ENCODE measurements at regions not wholly inside any gene's neighbourhood (a gene's known extent, or its start where the extent isn't known, plus 50 kb on each side); places are given as distances from the start of the nearest gene placed in this dataset.

DNA sequence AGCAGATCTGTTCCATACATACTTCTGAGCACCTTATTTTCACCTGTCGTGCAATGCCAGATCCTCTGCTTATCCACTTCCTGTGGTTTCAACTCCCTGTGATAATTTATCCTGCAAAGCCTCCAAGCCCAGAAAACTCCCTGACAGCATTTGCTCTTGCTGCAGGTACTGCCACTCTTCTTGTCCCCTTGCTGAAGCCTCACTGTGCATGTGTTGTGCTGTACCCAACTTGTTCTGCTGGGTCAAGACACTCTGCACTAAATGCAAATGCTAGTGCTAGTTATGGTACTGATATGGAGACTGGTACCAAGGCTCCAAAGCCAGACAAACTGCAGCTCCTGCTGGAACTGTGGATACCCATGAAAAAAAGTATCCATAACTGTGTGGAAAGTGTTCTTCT, 315.4 kb upstream of the MIR17HG start:
- Histone ChIP-seq H3K36me3 (no peaks in the 10 kb centered on the region), H3K4me1 (no peaks in the 10 kb centered on the region), H3K4me3 (no peak overlapping the region), H3K27ac (no peak overlapping the region), H3K9me3 (no peaks in the 10 kb centered on the region), H3K27me3 (ENCODE audit: low read depth) (no peaks in the 10 kb centered on the region)
- no peak for DNase-seq
- intact Hi-C loops (cut with DNase I), result no loop called here
- no peak for TF ChIP-seq CTCF (IDR thresholded peaks at IDR 0.05)
- ATAC-seq, result no peak

GRCh38 chr13:91036886-91037285, 310.6 kb upstream of the MIR17HG start:
- ATAC-seq, result no peak
- no peaks in the 10 kb centered on the region for H3K9me3 ChIP-seq
- no peaks in the 10 kb centered on the region for H3K27me3 ChIP-seq (ENCODE audit: low read depth)
- no peak overlapping the region for H3K27ac ChIP-seq
- TF ChIP-seq CTCF (IDR thresholded peaks at IDR 0.05), result no peak
- DNase-seq, result no peak
- no peak overlapping the region for H3K4me3 ChIP-seq
- H3K36me3 ChIP-seq, result no peaks in the 10 kb centered on the region
- no peaks in the 10 kb centered on the region for H3K4me1 ChIP-seq
- intact Hi-C loops (cut with DNase I), result no loop called here

DNA sequence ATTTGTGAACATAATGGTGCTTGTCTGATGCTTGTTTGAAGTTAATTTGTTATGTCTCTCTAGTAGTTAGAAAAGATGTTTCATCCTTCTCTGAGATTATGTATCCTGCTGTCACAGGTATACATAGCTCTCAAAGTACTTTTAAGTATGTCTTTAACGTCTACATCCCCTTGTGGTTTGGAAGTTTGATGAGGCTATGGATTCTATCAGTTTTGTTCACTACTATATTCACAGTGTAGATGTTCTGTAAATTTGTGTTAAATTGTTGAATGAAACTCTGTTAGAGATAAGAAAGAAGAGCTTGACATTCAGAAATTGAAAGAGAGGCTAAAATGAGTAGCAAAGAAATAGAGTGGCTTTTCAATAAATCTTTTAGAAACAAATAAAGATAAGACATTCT, 304.6 kb upstream of the MIR17HG start:
- H3K4me3 ChIP-seq, result no peak overlapping the region
- no peaks in the 10 kb centered on the region for H3K4me1 ChIP-seq
- H3K27me3 ChIP-seq (ENCODE audit: low read depth), result no peaks in the 10 kb centered on the region
- no peak for DNase-seq
- intact Hi-C loops (cut with DNase I), result no loop called here
- H3K36me3 ChIP-seq, result no peaks in the 10 kb centered on the region
- H3K27ac ChIP-seq, result no peak overlapping the region
- TF ChIP-seq CTCF (IDR thresholded peaks at IDR 0.05), result no peak
- no peaks in the 10 kb centered on the region for H3K9me3 ChIP-seq
- no peak for ATAC-seq

- H3K27me3 ChIP-seq (ENCODE audit: low read depth), result no peaks in the 10 kb centered on the region
- intact Hi-C loops (cut with DNase I), result no loop called here
- no peak overlapping the region for H3K27ac ChIP-seq
- no peak for TF ChIP-seq CTCF (IDR thresholded peaks at IDR 0.05)
- no peak overlapping the region for H3K4me3 ChIP-seq
- no peaks in the 10 kb centered on the region for H3K4me1 ChIP-seq
- no peaks in the 10 kb centered on the region for H3K36me3 ChIP-seq
- no peak for DNase-seq
- no peak for ATAC-seq
- H3K9me3 ChIP-seq, result no peaks in the 10 kb centered on the region
Observed at GRCh38 chr13:91045351-91046034, 302.0 kb upstream of the MIR17HG start.

- TF ChIP-seq CTCF (IDR thresholded peaks at IDR 0.05), result no peak
- Histone ChIP-seq H3K4me3 (no peak overlapping the region), H3K27ac (no peak overlapping the region), H3K4me1 (no peaks in the 10 kb centered on the region), H3K36me3 (no peaks in the 10 kb centered on the region), H3K27me3 (ENCODE audit: low read depth) (no peaks in the 10 kb centered on the region), H3K9me3 (no peaks in the 10 kb centered on the region)
- ATAC-seq, result no peak
- intact Hi-C loops (cut with DNase I), result no loop called here
- DNase-seq, result no peak
Observed at GRCh38 chr13:91046715-91047327, 300.7 kb upstream of the MIR17HG start.

Measured in lower lobe of right lung (tissue), 2 donors.